ENCODE measurements at regions not wholly inside any gene's neighbourhood (a gene's known extent, or its start where the extent isn't known, plus 50 kb on each side); places are given as distances from the start of the nearest gene placed in this dataset.

DNA sequence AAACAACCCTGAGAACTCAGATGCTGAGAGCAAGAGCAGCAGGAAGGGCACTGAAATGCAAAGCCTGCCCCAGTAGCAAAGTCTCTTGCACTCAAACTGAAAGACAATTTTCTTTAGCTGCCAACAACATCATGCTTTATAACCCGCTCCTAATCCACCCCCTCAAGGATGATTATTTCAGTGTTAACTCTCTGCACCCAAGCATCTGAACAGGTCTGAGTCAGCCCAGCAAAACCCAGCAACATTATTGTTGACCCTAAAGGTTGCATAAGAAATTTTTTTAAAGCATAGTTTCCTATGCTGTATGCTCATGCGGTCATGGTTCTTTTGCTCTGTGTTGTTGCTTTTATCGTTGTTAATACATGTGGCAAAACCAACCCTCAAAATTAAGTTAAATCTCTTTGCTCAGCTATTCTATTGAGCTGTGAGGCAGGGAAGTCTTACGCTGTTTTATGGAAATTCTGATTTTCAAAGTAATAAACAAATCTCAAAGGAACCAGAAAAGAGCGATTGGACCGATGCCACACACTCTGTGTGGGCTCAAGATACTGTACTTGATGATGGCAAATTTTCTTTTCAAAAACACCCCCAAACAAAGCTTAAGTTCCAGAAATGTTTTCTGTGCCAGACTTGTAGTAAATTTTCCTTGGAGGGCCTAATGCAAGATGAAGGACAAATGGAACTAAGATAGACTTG lies 440.6 kb upstream of the MPDZ start:
- TF ChIP-seq PHB2 (IDR thresholded peaks at IDR 0.05; ENCODE audit: partially characterized antibody) (no peak), MEIS1 (CRISPR knock-in tag; IDR thresholded peaks at IDR 0.05; ENCODE audit: borderline replicate concordance) (no peak), HOXA7 (CRISPR knock-in tag; IDR thresholded peaks at IDR 0.05) (no peak), JUND (CRISPR knock-in tag; IDR thresholded peaks at IDR 0.05) (no peak), NCOA1 (CRISPR knock-in tag; IDR thresholded peaks at IDR 0.05) (no peak), ZNF792 (CRISPR knock-in tag; IDR thresholded peaks at IDR 0.05) (no peak), ZNF468 (CRISPR knock-in tag; IDR thresholded peaks at IDR 0.05) (no peak), CBFB (CRISPR knock-in tag; IDR thresholded peaks at IDR 0.05) (no peak), POLR2A (IDR thresholded peaks at IDR 0.05; ENCODE audit: insufficient read depth in 1 of 2, low read depth in 2 of 2, low read length in 2 of 2) (no peak), EZH2 (conservative IDR thresholded peaks at IDR 0.05; ENCODE audit: low read depth, low read length) (no peak)
- TF ChIP-seq, protein P1, sequence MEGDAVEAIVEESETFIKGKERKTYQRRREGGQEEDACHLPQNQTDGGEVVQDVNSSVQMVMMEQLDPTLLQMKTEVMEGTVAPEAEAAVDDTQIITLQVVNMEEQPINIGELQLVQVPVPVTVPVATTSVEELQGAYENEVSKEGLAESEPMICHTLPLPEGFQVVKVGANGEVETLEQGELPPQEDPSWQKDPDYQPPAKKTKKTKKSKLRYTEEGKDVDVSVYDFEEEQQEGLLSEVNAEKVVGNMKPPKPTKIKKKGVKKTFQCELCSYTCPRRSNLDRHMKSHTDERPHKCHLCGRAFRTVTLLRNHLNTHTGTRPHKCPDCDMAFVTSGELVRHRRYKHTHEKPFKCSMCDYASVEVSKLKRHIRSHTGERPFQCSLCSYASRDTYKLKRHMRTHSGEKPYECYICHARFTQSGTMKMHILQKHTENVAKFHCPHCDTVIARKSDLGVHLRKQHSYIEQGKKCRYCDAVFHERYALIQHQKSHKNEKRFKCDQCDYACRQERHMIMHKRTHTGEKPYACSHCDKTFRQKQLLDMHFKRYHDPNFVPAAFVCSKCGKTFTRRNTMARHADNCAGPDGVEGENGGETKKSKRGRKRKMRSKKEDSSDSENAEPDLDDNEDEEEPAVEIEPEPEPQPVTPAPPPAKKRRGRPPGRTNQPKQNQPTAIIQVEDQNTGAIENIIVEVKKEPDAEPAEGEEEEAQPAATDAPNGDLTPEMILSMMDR (CRISPR knock-in tag; IDR thresholded peaks at IDR 0.05), result no peak
- TF ChIP-seq, protein P2, sequence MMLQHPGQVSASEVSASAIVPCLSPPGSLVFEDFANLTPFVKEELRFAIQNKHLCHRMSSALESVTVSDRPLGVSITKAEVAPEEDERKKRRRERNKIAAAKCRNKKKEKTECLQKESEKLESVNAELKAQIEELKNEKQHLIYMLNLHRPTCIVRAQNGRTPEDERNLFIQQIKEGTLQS (CRISPR knock-in tag; IDR thresholded peaks at IDR 0.05), result no peak
